ENCODE measurements at regions not wholly inside any gene's neighbourhood (a gene's known extent, or its start where the extent isn't known, plus 50 kb on each side); places are given as distances from the start of the nearest gene placed in this dataset.

DNA sequence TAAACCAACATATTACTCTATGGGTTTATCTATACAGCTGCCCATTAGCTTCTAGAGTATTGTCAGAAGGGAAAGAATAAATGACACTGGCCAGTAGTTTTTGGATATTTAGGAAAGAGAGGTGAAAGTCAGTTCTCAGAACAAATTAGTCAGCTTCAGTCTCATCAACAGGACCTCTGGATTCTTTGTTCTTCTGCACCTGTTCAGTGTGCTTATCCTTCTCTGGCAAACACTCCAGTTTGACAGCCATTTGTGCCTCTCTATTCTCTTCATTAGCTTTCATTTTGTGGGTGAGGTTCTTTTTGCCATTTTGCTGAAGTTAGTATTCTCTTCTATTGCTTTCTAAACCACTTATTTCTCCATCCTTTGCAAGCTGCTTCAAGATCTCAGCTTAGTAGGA lies 107.0 kb downstream of the PCDH18 start:
- TF ChIP-seq TEAD4 (IDR thresholded peaks at IDR 0.05) (no peak), TAF1 (IDR thresholded peaks at IDR 0.05; ENCODE audit: low read depth) (no peak), CREB1 (IDR thresholded peaks at IDR 0.05; ENCODE audit: low read depth) (no peak), EP300 (IDR thresholded peaks at IDR 0.05; ENCODE audit: borderline replicate concordance) (no peak), CEBPB (IDR thresholded peaks at IDR 0.05) (no peak), NFIC (IDR thresholded peaks at IDR 0.05) (no peak), TCF12 (IDR thresholded peaks at IDR 0.05; ENCODE audit: low read depth) (no peak), EGR1 (IDR thresholded peaks at IDR 0.05) (no peak), RAD21 (IDR thresholded peaks at IDR 0.05; ENCODE audit: low read depth) (no peak), FOXM1 (IDR thresholded peaks at IDR 0.05; ENCODE audit: borderline replicate concordance, low read depth) (no peak), YY1 (IDR thresholded peaks at IDR 0.05; ENCODE audit: low read depth) (no peak), ZBTB7A (IDR thresholded peaks at IDR 0.05; ENCODE audit: low read depth) (no peak)
- TF ChIP-seq, protein P1, sequence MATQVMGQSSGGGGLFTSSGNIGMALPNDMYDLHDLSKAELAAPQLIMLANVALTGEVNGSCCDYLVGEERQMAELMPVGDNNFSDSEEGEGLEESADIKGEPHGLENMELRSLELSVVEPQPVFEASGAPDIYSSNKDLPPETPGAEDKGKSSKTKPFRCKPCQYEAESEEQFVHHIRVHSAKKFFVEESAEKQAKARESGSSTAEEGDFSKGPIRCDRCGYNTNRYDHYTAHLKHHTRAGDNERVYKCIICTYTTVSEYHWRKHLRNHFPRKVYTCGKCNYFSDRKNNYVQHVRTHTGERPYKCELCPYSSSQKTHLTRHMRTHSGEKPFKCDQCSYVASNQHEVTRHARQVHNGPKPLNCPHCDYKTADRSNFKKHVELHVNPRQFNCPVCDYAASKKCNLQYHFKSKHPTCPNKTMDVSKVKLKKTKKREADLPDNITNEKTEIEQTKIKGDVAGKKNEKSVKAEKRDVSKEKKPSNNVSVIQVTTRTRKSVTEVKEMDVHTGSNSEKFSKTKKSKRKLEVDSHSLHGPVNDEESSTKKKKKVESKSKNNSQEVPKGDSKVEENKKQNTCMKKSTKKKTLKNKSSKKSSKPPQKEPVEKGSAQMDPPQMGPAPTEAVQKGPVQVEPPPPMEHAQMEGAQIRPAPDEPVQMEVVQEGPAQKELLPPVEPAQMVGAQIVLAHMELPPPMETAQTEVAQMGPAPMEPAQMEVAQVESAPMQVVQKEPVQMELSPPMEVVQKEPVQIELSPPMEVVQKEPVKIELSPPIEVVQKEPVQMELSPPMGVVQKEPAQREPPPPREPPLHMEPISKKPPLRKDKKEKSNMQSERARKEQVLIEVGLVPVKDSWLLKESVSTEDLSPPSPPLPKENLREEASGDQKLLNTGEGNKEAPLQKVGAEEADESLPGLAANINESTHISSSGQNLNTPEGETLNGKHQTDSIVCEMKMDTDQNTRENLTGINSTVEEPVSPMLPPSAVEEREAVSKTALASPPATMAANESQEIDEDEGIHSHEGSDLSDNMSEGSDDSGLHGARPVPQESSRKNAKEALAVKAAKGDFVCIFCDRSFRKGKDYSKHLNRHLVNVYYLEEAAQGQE (IDR thresholded peaks at IDR 0.05; ENCODE audit: low read depth) = no peak
- TF ChIP-seq, protein P2, sequence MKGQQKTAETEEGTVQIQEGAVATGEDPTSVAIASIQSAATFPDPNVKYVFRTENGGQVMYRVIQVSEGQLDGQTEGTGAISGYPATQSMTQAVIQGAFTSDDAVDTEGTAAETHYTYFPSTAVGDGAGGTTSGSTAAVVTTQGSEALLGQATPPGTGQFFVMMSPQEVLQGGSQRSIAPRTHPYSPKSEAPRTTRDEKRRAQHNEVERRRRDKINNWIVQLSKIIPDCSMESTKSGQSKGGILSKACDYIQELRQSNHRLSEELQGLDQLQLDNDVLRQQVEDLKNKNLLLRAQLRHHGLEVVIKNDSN (IDR thresholded peaks at IDR 0.05) = no peak
- TF ChIP-seq, protein P3, sequence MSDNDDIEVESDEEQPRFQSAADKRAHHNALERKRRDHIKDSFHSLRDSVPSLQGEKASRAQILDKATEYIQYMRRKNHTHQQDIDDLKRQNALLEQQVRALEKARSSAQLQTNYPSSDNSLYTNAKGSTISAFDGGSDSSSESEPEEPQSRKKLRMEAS (IDR thresholded peaks at IDR 0.05) = no peak

DNA sequence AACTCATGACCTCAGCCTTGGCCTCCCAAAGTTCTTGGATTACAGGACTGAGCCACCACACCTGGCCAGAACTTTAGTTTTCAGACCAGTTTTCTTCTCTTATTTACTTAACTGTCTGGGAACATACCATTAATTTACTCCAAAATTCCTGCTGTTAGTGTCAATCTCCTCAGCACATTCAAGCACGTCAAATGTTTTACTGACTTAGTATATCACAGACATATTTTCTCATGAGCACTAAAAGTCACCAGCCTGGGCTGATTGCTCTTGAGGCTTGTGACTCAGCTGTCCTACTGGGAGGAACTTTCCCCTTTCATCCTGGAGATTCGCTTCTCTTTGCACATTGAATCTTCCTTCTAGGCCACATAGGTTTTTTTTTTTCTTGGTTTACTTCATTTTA lies 109.6 kb downstream of the PCDH18 start:
- TF ChIP-seq, protein P3 (IDR thresholded peaks at IDR 0.05) = no peak
- TF ChIP-seq ZBTB7A (IDR thresholded peaks at IDR 0.05; ENCODE audit: low read depth) (no peak), EP300 (IDR thresholded peaks at IDR 0.05; ENCODE audit: borderline replicate concordance) (no peak), EGR1 (IDR thresholded peaks at IDR 0.05) (no peak), RAD21 (IDR thresholded peaks at IDR 0.05; ENCODE audit: low read depth) (no peak), NFIC (IDR thresholded peaks at IDR 0.05) (no peak), TAF1 (IDR thresholded peaks at IDR 0.05; ENCODE audit: low read depth) (no peak), YY1 (IDR thresholded peaks at IDR 0.05; ENCODE audit: low read depth) (no peak), CEBPB (IDR thresholded peaks at IDR 0.05) (no peak), TEAD4 (IDR thresholded peaks at IDR 0.05) (no peak), CREB1 (IDR thresholded peaks at IDR 0.05; ENCODE audit: low read depth) (no peak), FOXM1 (IDR thresholded peaks at IDR 0.05; ENCODE audit: borderline replicate concordance, low read depth) (no peak), TCF12 (IDR thresholded peaks at IDR 0.05; ENCODE audit: low read depth) (no peak)
- TF ChIP-seq, protein P1 (IDR thresholded peaks at IDR 0.05; ENCODE audit: low read depth) = no peak
- TF ChIP-seq, protein P2 (IDR thresholded peaks at IDR 0.05) = no peak

DNA sequence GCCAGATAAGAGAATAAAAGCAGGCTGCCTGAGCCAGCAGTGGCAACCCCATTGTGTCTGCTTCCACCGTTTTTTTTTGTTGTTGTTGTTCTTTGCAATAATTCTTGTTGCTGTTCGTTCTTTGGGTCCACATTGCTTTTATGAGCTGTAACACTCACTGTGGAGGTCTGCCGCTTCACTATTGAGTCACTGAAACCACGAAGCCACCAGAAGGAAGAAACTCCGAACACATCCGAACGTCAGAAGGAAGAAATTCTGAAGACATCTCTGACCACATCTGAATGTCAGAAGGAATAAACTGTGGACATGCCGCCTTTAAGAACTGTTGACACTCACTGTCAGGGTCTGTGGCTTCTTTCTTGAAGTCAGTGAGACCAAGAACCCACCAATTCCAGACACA lies 110.5 kb downstream of the PCDH18 start:
- TF ChIP-seq, protein P3 (IDR thresholded peaks at IDR 0.05) = no peak
- TF ChIP-seq EGR1 (IDR thresholded peaks at IDR 0.05) = no peak
- no peak for TF ChIP-seq TAF1 (IDR thresholded peaks at IDR 0.05; ENCODE audit: low read depth)
- no peak for TF ChIP-seq RAD21 (IDR thresholded peaks at IDR 0.05; ENCODE audit: low read depth)
- TF ChIP-seq TEAD4 (IDR thresholded peaks at IDR 0.05) = no peak
- no peak for TF ChIP-seq TCF12 (IDR thresholded peaks at IDR 0.05; ENCODE audit: low read depth)
- TF ChIP-seq, protein P2 (IDR thresholded peaks at IDR 0.05) = no peak
- TF ChIP-seq YY1 (IDR thresholded peaks at IDR 0.05; ENCODE audit: low read depth) = no peak
- no peak for TF ChIP-seq FOXM1 (IDR thresholded peaks at IDR 0.05; ENCODE audit: borderline replicate concordance, low read depth)
- TF ChIP-seq, protein P1 (IDR thresholded peaks at IDR 0.05; ENCODE audit: low read depth) = no peak
- TF ChIP-seq NFIC (IDR thresholded peaks at IDR 0.05) = no peak
- no peak for TF ChIP-seq EP300 (IDR thresholded peaks at IDR 0.05; ENCODE audit: borderline replicate concordance)

All from Ishikawa (cell line).